A673 (cell line): ENCODE measurements at regions not wholly inside any gene's neighbourhood (a gene's known extent, or its start where the extent isn't known, plus 50 kb on each side); places are given as distances from the start of the nearest gene placed in this dataset.
A peak's percentile ranks its signal among the peaks of the same experiment; 100 is the strongest.
"Not testable (repeated sequence)": the region's sequence is repeated elsewhere in the genome, so short reads cannot be mapped to it uniquely, and the experiment has no call there.

Source experiments
- BruUV-seq: library from RNA; stranded (reverse); fragments of 400-500 nt; replicated peaks from 2 replicates; lab custom pipeline; 2021; lab: Mats Ljungman, UMichigan
- CTCF ChIA-PET: fragments of 300-600 bp; sonication (Branson Sonifier 250); formaldehyde crosslinking; loops from one replicate; lab custom pipeline; 2022; ENCODE audit warnings: antibody characterized with exemption; lab: Charles Lee
- POLR2A ChIA-PET: fragments of 300-600 bp; sonication (Branson Sonifier 250); formaldehyde crosslinking; loops from one replicate; lab custom pipeline; 2022; ENCODE audit warnings: antibody characterized with exemption; ENCODE audit not compliant: low non-redundant PET; lab: Charles Lee
- DNase-seq: peaks from one replicate; pipeline ENCODE4 v3.0.0-alpha.2; 2015; ENCODE audit warnings: low spot score
- H3K27ac ChIP-seq: fragments of 200-600 bp; sonication (generic); 2 replicates; pipeline ENCODE4 v1.5.1; 2016; ENCODE audit warnings: mixed run types, low read depth, mild to moderate bottlenecking, mixed read lengths, antibody characterized with exemption, low read length; ENCODE audit not compliant: poor library complexity, severe bottlenecking
- H3K27me3 ChIP-seq: fragments of 200-600 bp; sonication (generic); replicated peaks from 2 replicates; pipeline ENCODE4 v1.6.1; 2017; ENCODE audit warnings: mixed run types, low read depth, mild to moderate bottlenecking, mixed read lengths, antibody characterized with exemption, low read length; ENCODE audit not compliant: insufficient read depth, poor library complexity
- H3K36me3 ChIP-seq: fragments of 200-600 bp; sonication (generic); 2 replicates; pipeline ENCODE4 v1.6.1; 2016; ENCODE audit warnings: mixed run types, mild to moderate bottlenecking, mixed read lengths, antibody characterized with exemption, low read length; ENCODE audit not compliant: insufficient read depth, poor library complexity, severe bottlenecking
- H3K4me1 ChIP-seq: fragments of 200-600 bp; sonication (generic); 2 replicates; pipeline ENCODE4 v1.6.1; 2017; ENCODE audit warnings: mixed run types, mild to moderate bottlenecking, mixed read lengths, antibody characterized with exemption, low read length; ENCODE audit not compliant: insufficient read depth, poor library complexity, severe bottlenecking
- H3K4me3 ChIP-seq: fragments of 200-600 bp; sonication (generic); 2 replicates; pipeline ENCODE4 v1.5.1; 2016; ENCODE audit warnings: low read depth, mixed run types, mild to moderate bottlenecking, mixed read lengths, low read length; ENCODE audit not compliant: poor library complexity, severe bottlenecking
- H3K9me3 ChIP-seq: fragments of 200-600 bp; sonication (generic); 2 replicates; pipeline ENCODE4 v1.6.1; 2016; ENCODE audit warnings: mixed run types, low read depth, mild to moderate bottlenecking, mixed read lengths, antibody characterized with exemption, low read length; ENCODE audit not compliant: poor library complexity, severe bottlenecking
- EZH2 ChIP-seq: fragments of 200-600 bp; sonication (generic); IDR thresholded peaks from 2 replicates; pipeline ENCODE4 v1.6.1; 2017; ENCODE audit warnings: borderline replicate concordance, low read depth, mild to moderate bottlenecking, mixed read lengths, antibody characterized with exemption, low read length; ENCODE audit not compliant: poor library complexity, severe bottlenecking
- intact Hi-C: fragments of 100-400 bp; cut with micrococcal nuclease; formaldehyde crosslinking; loops from one replicate; pipeline ENCODE4 v1.10.0; 2022; ENCODE audit not compliant: unreplicated experiment
- TF ChIP-seq, protein P1 (sequence below): fragments of 300-800, 200-600 bp; sonication (generic); conservative IDR thresholded peaks from 2 replicates; pipeline ENCODE4 v1.5.1; 2017; ENCODE audit warnings: low read depth, mild to moderate bottlenecking, antibody characterized with exemption, low read length, moderate library complexity, mixed read lengths

DNA sequence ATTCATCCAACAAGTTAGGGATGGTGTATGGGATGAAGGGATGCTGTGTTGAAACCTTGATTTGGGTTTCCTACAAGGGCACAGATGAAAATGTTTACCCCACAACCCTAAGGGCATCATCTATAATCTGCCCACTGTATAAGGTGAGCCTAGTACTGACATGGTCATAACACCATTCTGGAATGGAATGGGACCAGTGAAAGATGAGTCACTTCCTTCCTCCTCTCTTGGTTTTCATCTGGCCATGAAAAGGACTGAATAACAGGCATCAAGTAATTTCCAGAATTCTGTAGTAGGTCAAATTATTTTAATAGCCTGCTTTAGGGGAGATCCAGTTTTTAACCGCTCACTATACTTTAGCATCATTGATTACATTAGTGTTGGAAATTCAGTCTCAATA is 538.6 kb downstream of the NR2F2 start:
- POLR2A ChIA-PET, result no interaction called here
- no TSS peak for BruUV-seq

GRCh38 chr15:96869790-96870189 is 539.3 kb downstream of the NR2F2 start:
- H3K9me3 ChIP-seq, result no peaks in the 10 kb centered on the region
- POLR2A ChIA-PET, result interaction anchor here (0.7 kb wide), 1 partner anchor 21 kb away, joined by 3 read pairs; no protein-coding TSS in a partner anchor
- H3K4me1 ChIP-seq, result no peaks in the 10 kb centered on the region
- no peak for DNase-seq
- no peaks in the 10 kb centered on the region for H3K27me3 ChIP-seq
- intact Hi-C loops, result no loop called here
- TF ChIP-seq, protein P1, sequence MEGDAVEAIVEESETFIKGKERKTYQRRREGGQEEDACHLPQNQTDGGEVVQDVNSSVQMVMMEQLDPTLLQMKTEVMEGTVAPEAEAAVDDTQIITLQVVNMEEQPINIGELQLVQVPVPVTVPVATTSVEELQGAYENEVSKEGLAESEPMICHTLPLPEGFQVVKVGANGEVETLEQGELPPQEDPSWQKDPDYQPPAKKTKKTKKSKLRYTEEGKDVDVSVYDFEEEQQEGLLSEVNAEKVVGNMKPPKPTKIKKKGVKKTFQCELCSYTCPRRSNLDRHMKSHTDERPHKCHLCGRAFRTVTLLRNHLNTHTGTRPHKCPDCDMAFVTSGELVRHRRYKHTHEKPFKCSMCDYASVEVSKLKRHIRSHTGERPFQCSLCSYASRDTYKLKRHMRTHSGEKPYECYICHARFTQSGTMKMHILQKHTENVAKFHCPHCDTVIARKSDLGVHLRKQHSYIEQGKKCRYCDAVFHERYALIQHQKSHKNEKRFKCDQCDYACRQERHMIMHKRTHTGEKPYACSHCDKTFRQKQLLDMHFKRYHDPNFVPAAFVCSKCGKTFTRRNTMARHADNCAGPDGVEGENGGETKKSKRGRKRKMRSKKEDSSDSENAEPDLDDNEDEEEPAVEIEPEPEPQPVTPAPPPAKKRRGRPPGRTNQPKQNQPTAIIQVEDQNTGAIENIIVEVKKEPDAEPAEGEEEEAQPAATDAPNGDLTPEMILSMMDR, result no peak
- no peak for TF ChIP-seq EZH2
- no peaks in the 10 kb centered on the region for H3K36me3 ChIP-seq
- CTCF ChIA-PET, result no interaction called here
- no peak overlapping the region for H3K27ac ChIP-seq
- no peak overlapping the region for H3K4me3 ChIP-seq
- no TSS peak for BruUV-seq

More for the DNA sequence above, 538.6 kb downstream of the NR2F2 start:
- DNase-seq, result peak; percentile 59
- Histone ChIP-seq H3K4me3 (no peak overlapping the region), H3K27me3 (no peaks in the 10 kb centered on the region), H3K36me3 (no peaks in the 10 kb centered on the region), H3K4me1 (no peaks in the 10 kb centered on the region), H3K9me3 (no peaks in the 10 kb centered on the region), H3K27ac (no peak overlapping the region)
- TF ChIP-seq, protein P1, result no peak
- no peak for TF ChIP-seq EZH2
- intact Hi-C loops, result no loop called here
- CTCF ChIA-PET, result no interaction called here

- no peak for TF ChIP-seq EZH2
- TF ChIP-seq, protein P1, result no peak
- DNase-seq, result no peak
- H3K36me3 ChIP-seq, result no peaks in the 10 kb centered on the region
- intact Hi-C loops, result no loop called here
- H3K9me3 ChIP-seq, result no peaks in the 10 kb centered on the region
- ChIA-PET CTCF (no interaction called here), POLR2A (no interaction called here)
- no peak overlapping the region for H3K4me3 ChIP-seq
- H3K27me3 ChIP-seq, result no peaks in the 10 kb centered on the region
- no TSS peak for BruUV-seq
- H3K27ac ChIP-seq, result no peak overlapping the region
- H3K4me1 ChIP-seq, result no peaks in the 10 kb centered on the region
Measured at GRCh38 chr15:96870580-96870979, 540.1 kb downstream of the NR2F2 start.

- H3K27ac ChIP-seq, H3K9me3 ChIP-seq, DNase-seq, H3K27me3 ChIP-seq, H3K36me3 ChIP-seq, BruUV-seq, CTCF ChIA-PET, POLR2A ChIA-PET, intact Hi-C loops, H3K4me1 ChIP-seq, H3K4me3 ChIP-seq: not testable (repeated sequence)
Measured at GRCh38 chr15:96877442-96877841, 546.9 kb downstream of the NR2F2 start.
